ENCODE measurements at regions not wholly inside any gene's neighbourhood (a gene's known extent, or its start where the extent isn't known, plus 50 kb on each side); places are given as distances from the start of the nearest gene placed in this dataset.

DNA sequence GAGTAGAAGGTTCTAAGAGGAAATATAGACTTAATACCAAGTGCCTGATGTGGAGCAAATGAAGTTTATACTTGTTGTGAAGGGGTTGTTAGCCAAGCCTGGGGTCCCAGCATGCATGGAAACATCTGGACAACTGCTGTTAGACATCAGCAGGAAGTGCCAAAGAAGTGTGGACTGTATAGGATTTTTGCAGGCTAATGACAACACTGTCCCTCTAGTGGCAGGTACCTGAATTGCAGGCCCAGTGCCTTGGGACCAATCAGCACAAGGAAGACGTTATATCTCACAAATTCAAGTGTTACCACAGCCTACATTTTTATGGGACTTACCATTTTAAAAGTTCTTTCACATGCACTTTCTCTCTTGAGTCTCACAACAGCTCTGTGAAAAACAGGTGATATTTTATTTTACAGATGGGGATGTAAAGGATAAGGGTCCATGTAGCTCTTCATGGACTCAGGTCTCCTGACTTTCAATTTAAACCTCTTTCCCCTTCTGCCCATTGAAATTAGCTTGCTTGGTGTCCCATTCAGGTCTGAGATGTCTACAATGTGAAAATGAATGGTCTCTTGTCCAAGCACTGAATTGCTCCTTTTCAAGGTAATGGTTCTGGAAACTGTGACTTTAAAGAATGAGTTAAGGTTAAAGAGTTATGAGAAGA lies 89.0 kb upstream of the MAP1B start (continued):
- TF ChIP-seq, protein P1, sequence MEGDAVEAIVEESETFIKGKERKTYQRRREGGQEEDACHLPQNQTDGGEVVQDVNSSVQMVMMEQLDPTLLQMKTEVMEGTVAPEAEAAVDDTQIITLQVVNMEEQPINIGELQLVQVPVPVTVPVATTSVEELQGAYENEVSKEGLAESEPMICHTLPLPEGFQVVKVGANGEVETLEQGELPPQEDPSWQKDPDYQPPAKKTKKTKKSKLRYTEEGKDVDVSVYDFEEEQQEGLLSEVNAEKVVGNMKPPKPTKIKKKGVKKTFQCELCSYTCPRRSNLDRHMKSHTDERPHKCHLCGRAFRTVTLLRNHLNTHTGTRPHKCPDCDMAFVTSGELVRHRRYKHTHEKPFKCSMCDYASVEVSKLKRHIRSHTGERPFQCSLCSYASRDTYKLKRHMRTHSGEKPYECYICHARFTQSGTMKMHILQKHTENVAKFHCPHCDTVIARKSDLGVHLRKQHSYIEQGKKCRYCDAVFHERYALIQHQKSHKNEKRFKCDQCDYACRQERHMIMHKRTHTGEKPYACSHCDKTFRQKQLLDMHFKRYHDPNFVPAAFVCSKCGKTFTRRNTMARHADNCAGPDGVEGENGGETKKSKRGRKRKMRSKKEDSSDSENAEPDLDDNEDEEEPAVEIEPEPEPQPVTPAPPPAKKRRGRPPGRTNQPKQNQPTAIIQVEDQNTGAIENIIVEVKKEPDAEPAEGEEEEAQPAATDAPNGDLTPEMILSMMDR (CRISPR knock-in tag; IDR thresholded peaks at IDR 0.05), result peak; percentile 82
- TF ChIP-seq ZBTB42 (CRISPR knock-in tag; IDR thresholded peaks at IDR 0.05), result no peak
- TF ChIP-seq, protein P2, sequence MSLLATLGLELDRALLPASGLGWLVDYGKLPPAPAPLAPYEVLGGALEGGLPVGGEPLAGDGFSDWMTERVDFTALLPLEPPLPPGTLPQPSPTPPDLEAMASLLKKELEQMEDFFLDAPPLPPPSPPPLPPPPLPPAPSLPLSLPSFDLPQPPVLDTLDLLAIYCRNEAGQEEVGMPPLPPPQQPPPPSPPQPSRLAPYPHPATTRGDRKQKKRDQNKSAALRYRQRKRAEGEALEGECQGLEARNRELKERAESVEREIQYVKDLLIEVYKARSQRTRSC (CRISPR knock-in tag; IDR thresholded peaks at IDR 0.05; ENCODE audit: low read depth), result no peak
- TF ChIP-seq U2AF2 (IDR thresholded peaks at IDR 0.05; ENCODE audit: low read depth, low read length), result no peak
- TF ChIP-seq ZBTB7B (CRISPR knock-in tag; IDR thresholded peaks at IDR 0.05), result no peak
- TF ChIP-seq, protein P3, sequence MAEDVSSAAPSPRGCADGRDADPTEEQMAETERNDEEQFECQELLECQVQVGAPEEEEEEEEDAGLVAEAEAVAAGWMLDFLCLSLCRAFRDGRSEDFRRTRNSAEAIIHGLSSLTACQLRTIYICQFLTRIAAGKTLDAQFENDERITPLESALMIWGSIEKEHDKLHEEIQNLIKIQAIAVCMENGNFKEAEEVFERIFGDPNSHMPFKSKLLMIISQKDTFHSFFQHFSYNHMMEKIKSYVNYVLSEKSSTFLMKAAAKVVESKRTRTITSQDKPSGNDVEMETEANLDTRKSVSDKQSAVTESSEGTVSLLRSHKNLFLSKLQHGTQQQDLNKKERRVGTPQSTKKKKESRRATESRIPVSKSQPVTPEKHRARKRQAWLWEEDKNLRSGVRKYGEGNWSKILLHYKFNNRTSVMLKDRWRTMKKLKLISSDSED (CRISPR knock-in tag; IDR thresholded peaks at IDR 0.05), result no peak
- no peak for TF ChIP-seq SCMH1 (CRISPR knock-in tag; IDR thresholded peaks at IDR 0.05; ENCODE audit: borderline replicate concordance)
- TF ChIP-seq SMC3 (IDR thresholded peaks at IDR 0.05; ENCODE audit: low read length), result peak; percentile 74; the same call in 1 of the 2 replicates
- no peak for TF ChIP-seq ZNF556 (CRISPR knock-in tag; IDR thresholded peaks at IDR 0.05; ENCODE audit: borderline replicate concordance)
- TF ChIP-seq CCDC6 (CRISPR knock-in tag; IDR thresholded peaks at IDR 0.05), result no peak
- TF ChIP-seq ZNF747 (CRISPR knock-in tag; IDR thresholded peaks at IDR 0.05; ENCODE audit: borderline replicate concordance), result no peak
- TF ChIP-seq SMAD9 (CRISPR knock-in tag; IDR thresholded peaks at IDR 0.05), result no peak
- TF ChIP-seq ZNF501 (CRISPR knock-in tag; IDR thresholded peaks at IDR 0.05), result no peak
- TF ChIP-seq AHR (CRISPR knock-in tag; IDR thresholded peaks at IDR 0.05), result no peak
- TF ChIP-seq ZNF709 (CRISPR knock-in tag; IDR thresholded peaks at IDR 0.05), result no peak
- TF ChIP-seq, protein P4, sequence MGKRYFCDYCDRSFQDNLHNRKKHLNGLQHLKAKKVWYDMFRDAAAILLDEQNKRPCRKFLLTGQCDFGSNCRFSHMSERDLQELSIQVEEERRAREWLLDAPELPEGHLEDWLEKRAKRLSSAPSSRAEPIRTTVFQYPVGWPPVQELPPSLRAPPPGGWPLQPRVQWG (CRISPR knock-in tag; IDR thresholded peaks at IDR 0.05; ENCODE audit: borderline replicate concordance, low read depth), result no peak
- TF ChIP-seq ZNF34 (CRISPR knock-in tag; IDR thresholded peaks at IDR 0.05; ENCODE audit: borderline replicate concordance), result no peak
- no peak for TF ChIP-seq ASH2L (IDR thresholded peaks at IDR 0.05; ENCODE audit: insufficient read length, low read depth, low read length)
- TF ChIP-seq DMAP1 (CRISPR knock-in tag; IDR thresholded peaks at IDR 0.05), result no peak
- TF ChIP-seq HNRNPK (IDR thresholded peaks at IDR 0.05; ENCODE audit: low read depth, low read length, poor library complexity, severe bottlenecking), result no peak
- TF ChIP-seq SRY (CRISPR knock-in tag; IDR thresholded peaks at IDR 0.05), result no peak
- TF ChIP-seq, protein P5, sequence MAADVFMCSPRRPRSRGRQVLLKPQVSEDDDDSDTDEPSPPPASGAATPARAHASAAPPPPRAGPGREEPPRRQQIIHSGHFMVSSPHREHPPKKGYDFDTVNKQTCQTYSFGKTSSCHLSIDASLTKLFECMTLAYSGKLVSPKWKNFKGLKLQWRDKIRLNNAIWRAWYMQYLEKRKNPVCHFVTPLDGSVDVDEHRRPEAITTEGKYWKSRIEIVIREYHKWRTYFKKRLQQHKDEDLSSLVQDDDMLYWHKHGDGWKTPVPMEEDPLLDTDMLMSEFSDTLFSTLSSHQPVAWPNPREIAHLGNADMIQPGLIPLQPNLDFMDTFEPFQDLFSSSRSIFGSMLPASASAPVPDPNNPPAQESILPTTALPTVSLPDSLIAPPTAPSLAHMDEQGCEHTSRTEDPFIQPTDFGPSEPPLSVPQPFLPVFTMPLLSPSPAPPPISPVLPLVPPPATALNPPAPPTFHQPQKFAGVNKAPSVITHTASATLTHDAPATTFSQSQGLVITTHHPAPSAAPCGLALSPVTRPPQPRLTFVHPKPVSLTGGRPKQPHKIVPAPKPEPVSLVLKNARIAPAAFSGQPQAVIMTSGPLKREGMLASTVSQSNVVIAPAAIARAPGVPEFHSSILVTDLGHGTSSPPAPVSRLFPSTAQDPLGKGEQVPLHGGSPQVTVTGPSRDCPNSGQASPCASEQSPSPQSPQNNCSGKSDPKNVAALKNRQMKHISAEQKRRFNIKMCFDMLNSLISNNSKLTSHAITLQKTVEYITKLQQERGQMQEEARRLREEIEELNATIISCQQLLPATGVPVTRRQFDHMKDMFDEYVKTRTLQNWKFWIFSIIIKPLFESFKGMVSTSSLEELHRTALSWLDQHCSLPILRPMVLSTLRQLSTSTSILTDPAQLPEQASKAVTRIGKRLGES (CRISPR knock-in tag; IDR thresholded peaks at IDR 0.05; ENCODE audit: borderline replicate concordance), result no peak
- no peak for TF ChIP-seq ZC3H13 (CRISPR knock-in tag; IDR thresholded peaks at IDR 0.05)
- no peak for TF ChIP-seq ZNF205 (CRISPR knock-in tag; IDR thresholded peaks at IDR 0.05)
